Astrocyte (in vitro differentiated cells and primary cell): ENCODE measurements at regions not wholly inside any gene's neighbourhood (a gene's known extent, or its start where the extent isn't known, plus 50 kb on each side); places are given as distances from the start of the nearest gene placed in this dataset.

Source experiments
- DNase-seq: peaks from one replicate; pipeline ENCODE4 v3.0.0-alpha.2; 2010; ENCODE audit warnings: low read depth
- FAIRE-seq: peaks from 2 replicates; lab custom pipeline; 2011; peaks lifted over from hg19 to GRCh38; lab: Jason Lieb, UNC
- H2AFZ ChIP-seq: 2 replicates; pipeline ENCODE4 v1.6.0; 2012; ENCODE audit warnings: low read depth, low read length, inconsistent platforms
- H3K27ac ChIP-seq: 2 replicates; pipeline ENCODE4 v1.5.1; 2011; ENCODE audit warnings: low read depth, low read length, inconsistent platforms
- H3K27me3 ChIP-seq: 2 replicates; pipeline ENCODE4 v1.6.0; 2011; ENCODE audit warnings: low read length, inconsistent platforms; ENCODE audit not compliant: insufficient read depth
- H3K36me3 ChIP-seq: 2 replicates; pipeline ENCODE4 v1.5.1; 2011; ENCODE audit warnings: low read length, inconsistent platforms; ENCODE audit not compliant: insufficient read depth
- H3K4me1 ChIP-seq: 2 replicates; pipeline ENCODE4 v1.5.1; 2011; ENCODE audit warnings: low read length, inconsistent platforms; ENCODE audit not compliant: insufficient read depth
- H3K4me2 ChIP-seq: 2 replicates; pipeline ENCODE4 v1.6.0; 2012; ENCODE audit warnings: low read length, inconsistent platforms
- H3K4me3 ChIP-seq: 2 replicates; pipeline ENCODE4 v1.5.1; 2011; ENCODE audit warnings: low read depth, mild to moderate bottlenecking, low read length, inconsistent platforms; ENCODE audit not compliant: insufficient read depth
- H3K79me2 ChIP-seq: 2 replicates; pipeline ENCODE4 v1.6.0; 2012; ENCODE audit warnings: mild to moderate bottlenecking, low read length, inconsistent platforms; ENCODE audit not compliant: insufficient read depth
- H3K9ac ChIP-seq: 2 replicates; pipeline ENCODE4 v1.6.0; 2012; ENCODE audit warnings: mild to moderate bottlenecking, low read length, inconsistent platforms
- H3K9me3 ChIP-seq: 2 replicates; pipeline ENCODE4 v1.5.1; 2012; ENCODE audit warnings: low read depth, mild to moderate bottlenecking, low read length, inconsistent platforms; ENCODE audit not compliant: insufficient read depth
- H4K20me1 ChIP-seq: 2 replicates; pipeline ENCODE4 v1.6.0; 2012; ENCODE audit warnings: low read length, inconsistent platforms; ENCODE audit not compliant: insufficient read depth
- H3K27ac Mint-ChIP-seq: one replicate; pipeline ENCODE4 v1.8.0; 2021; ENCODE audit warnings: mild to moderate bottlenecking, mixed read lengths; ENCODE audit not compliant: unreplicated experiment
- H3K27me3 Mint-ChIP-seq: one replicate; pipeline ENCODE4 v1.8.0; 2021; ENCODE audit warnings: low read depth, mixed read lengths; ENCODE audit not compliant: unreplicated experiment
- H3K36me3 Mint-ChIP-seq: one replicate; pipeline ENCODE4 v1.8.0; 2021; ENCODE audit warnings: low read depth, mixed read lengths; ENCODE audit not compliant: unreplicated experiment
- H3K4me1 Mint-ChIP-seq: one replicate; pipeline ENCODE4 v1.8.0; 2021; ENCODE audit warnings: low read depth, mixed read lengths; ENCODE audit not compliant: unreplicated experiment
- H3K4me3 Mint-ChIP-seq: one replicate; pipeline ENCODE4 v1.8.0; 2021; ENCODE audit warnings: mild to moderate bottlenecking, moderate library complexity, mixed read lengths; ENCODE audit not compliant: unreplicated experiment
- H3K9me3 Mint-ChIP-seq: one replicate; pipeline ENCODE4 v1.8.0; 2021; ENCODE audit warnings: mild to moderate bottlenecking, mixed read lengths; ENCODE audit not compliant: unreplicated experiment
- EZH2 ChIP-seq: IDR thresholded peaks from 2 replicates; pipeline ENCODE4 v1.6.1; 2012; ENCODE audit warnings: mild to moderate bottlenecking, low read length, inconsistent platforms; ENCODE audit not compliant: insufficient read depth
- TF ChIP-seq, protein P1 (sequence below): IDR thresholded peaks from 2 replicates; pipeline ENCODE4 v1.5.1; 2011; ENCODE audit warnings: low read depth, mild to moderate bottlenecking, inconsistent platforms, low read length, moderate library complexity; ENCODE audit not compliant: insufficient read depth

DNA sequence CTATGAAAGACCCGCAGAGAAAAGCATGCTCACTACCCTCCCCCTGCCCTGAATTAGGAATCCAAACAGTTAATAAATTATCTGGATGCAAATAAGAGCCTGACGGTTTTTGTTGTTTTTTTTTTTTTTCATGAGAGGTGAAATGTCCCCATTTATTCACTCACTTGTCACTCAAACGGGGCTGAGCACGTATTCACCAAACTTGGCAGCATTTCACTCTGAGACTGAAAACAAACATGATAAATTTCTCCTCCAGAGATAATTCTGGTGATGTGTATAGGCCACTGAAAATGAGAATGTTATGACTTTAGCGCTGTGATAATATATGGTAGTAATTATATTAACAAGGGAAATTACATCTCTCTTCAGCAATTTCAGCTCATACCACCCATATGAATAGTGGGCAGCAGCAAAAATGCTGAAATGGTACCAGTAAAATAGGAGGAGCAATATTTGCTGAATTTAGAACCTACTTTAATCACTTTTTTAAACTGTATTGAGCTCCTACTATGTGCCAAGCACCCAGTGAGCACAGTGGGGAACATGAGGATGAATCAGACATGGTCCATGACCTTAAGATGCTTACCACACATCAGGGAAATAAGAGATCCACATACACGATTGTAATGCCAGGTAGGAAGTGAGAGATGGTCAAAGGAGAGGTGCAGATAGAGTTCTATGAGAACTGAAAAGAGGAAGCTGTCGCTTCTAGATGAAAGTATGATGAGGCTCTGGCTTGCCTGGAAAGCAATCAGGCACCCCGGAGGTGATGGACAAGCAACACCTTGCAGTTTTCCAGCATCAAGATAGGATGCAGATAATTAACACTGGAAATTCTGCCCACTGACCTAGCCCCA lies 286.5 kb upstream of the TMPO start:
- Histone ChIP-seq H3K4me2 (no peak overlapping the region), H3K9ac (no peak overlapping the region), H3K27me3 (no peaks in the 10 kb centered on the region), H3K9me3 (no peaks in the 10 kb centered on the region), H3K27ac (no peak overlapping the region), H3K36me3 (no peaks in the 10 kb centered on the region), H3K4me1 (no peaks in the 10 kb centered on the region), H3K79me2 (no peaks in the 10 kb centered on the region), H2AFZ (no peak overlapping the region), H3K4me3 (no peak overlapping the region), H4K20me1 (no peaks in the 10 kb centered on the region)
- no peaks in the 10 kb centered on the region for H3K36me3 Mint-ChIP-seq
- peaks cover 3% of the 10 kb centered on the region for H3K9me3 Mint-ChIP-seq
- no peak overlapping the region for H3K4me3 Mint-ChIP-seq
- peaks cover 9% of the 10 kb centered on the region for H3K4me1 Mint-ChIP-seq
- H3K27me3 Mint-ChIP-seq: no peaks in the 10 kb centered on the region
- H3K27ac Mint-ChIP-seq: no peak overlapping the region
- TF ChIP-seq, protein P1, sequence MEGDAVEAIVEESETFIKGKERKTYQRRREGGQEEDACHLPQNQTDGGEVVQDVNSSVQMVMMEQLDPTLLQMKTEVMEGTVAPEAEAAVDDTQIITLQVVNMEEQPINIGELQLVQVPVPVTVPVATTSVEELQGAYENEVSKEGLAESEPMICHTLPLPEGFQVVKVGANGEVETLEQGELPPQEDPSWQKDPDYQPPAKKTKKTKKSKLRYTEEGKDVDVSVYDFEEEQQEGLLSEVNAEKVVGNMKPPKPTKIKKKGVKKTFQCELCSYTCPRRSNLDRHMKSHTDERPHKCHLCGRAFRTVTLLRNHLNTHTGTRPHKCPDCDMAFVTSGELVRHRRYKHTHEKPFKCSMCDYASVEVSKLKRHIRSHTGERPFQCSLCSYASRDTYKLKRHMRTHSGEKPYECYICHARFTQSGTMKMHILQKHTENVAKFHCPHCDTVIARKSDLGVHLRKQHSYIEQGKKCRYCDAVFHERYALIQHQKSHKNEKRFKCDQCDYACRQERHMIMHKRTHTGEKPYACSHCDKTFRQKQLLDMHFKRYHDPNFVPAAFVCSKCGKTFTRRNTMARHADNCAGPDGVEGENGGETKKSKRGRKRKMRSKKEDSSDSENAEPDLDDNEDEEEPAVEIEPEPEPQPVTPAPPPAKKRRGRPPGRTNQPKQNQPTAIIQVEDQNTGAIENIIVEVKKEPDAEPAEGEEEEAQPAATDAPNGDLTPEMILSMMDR: no peak
- TF ChIP-seq EZH2: no peak
- DNase-seq: no peak
- FAIRE-seq: no peak

DNA sequence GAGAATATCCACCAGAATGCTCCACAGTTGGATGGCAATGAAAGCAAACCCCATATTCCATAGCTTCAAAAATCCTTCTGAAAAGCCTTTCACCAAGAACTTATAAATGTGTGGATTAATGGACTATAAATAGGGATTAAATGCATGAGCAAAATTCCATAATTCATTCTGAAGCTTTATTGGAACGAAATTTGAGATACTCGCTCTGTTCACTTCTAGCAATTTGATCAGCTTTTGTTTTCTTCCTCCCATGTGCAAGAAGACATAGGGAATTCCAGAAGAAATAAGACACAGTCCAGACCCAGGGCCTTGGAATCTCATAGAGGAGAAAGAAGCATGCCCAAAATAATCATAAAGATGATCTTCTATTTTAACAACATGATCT lies 285.9 kb upstream of the TMPO start:
- H3K27ac Mint-ChIP-seq: no peak overlapping the region
- no peak for TF ChIP-seq EZH2
- TF ChIP-seq, protein P1: no peak
- H3K9ac ChIP-seq: no peak overlapping the region
- no peaks in the 10 kb centered on the region for H3K4me1 ChIP-seq
- no peaks in the 10 kb centered on the region for H3K27me3 ChIP-seq
- no peaks in the 10 kb centered on the region for H3K27me3 Mint-ChIP-seq
- no peak overlapping the region for H3K4me2 ChIP-seq
- no peak overlapping the region for H3K27ac ChIP-seq
- H3K79me2 ChIP-seq: no peaks in the 10 kb centered on the region
- H3K36me3 Mint-ChIP-seq: no peaks in the 10 kb centered on the region
- DNase-seq (no peak), FAIRE-seq (no peak)
- no peak overlapping the region for H3K4me3 ChIP-seq
- H3K4me3 Mint-ChIP-seq: no peak overlapping the region
- H4K20me1 ChIP-seq: no peaks in the 10 kb centered on the region
- H3K9me3 ChIP-seq: no peaks in the 10 kb centered on the region
- H2AFZ ChIP-seq: no peak overlapping the region
- no peaks in the 10 kb centered on the region for H3K36me3 ChIP-seq
- peaks cover 3% of the 10 kb centered on the region for H3K9me3 Mint-ChIP-seq
- peaks cover 9% of the 10 kb centered on the region for H3K4me1 Mint-ChIP-seq
